Tibial nerve (tissue), 4 donors: ENCODE measurements at regions not wholly inside any gene's neighbourhood (a gene's known extent, or its start where the extent isn't known, plus 50 kb on each side); places are given as distances from the start of the nearest gene placed in this dataset.

ENCODE experiments used
- EP300 ChIP-seq, 2 donors: sonication (generic); formaldehyde crosslinking; IDR thresholded peaks; one replicate each; pipeline ENCODE4 v1.6.1; 2017; ENCODE audit warnings: antibody characterized with exemption in 2 of 2, mild to moderate bottlenecking in 1 of 2
- POLR2A ChIP-seq, 2 donors: fragments of 450-650 bp; IDR thresholded peaks; one replicate each; pipeline ENCODE4 v1.6.1; 2017; ENCODE audit warnings: antibody characterized with exemption in 2 of 2, mild to moderate bottlenecking in 2 of 2, moderate library complexity in 2 of 2
- TF ChIP-seq, protein P1 (sequence below), 5 experiments: fragments of 200-600 bp in 3 of 5; fragments of 450-650 bp in 2 of 5; sonication (generic) in 3 of 5; IDR thresholded peaks; one replicate each; pipeline ENCODE4 v1.5.1; 2016 to 2019; ENCODE audit warnings: antibody characterized with exemption in 5 of 5, mild to moderate bottlenecking in 3 of 5, moderate library complexity in 2 of 5

DNA sequence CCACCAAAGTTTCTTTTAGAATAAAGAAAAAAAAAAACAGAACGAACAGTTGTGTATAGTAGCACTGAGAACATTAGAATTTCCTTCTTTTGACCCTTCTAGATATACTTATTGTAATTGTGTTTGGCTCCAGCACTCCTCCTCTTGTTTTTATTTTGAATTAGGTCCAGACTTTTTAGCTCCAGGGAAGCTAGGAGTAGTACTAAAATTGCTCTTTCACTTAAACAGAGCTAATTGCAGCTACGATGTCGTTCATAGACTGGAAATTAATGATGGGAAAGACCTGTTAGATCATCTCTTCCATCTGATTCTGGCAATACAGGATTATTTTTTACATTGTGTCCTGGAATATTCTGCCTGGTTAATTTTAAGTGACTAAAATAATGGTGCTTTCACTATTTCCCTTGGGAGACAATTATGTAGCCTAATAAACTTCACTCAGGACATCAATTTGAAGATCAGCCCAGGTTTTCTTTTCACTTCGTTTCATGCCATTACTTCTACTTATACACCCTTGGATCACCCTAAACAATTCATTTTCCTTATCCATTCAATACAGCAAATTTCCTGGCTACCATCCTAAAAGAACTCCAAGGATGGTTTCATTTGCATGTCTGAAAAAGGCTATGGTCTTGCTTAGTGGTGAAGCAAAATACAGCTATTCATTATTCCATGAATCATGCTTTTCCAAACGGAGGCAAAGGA is 480.8 kb upstream of the TECRL start:
- TF ChIP-seq, protein P1, sequence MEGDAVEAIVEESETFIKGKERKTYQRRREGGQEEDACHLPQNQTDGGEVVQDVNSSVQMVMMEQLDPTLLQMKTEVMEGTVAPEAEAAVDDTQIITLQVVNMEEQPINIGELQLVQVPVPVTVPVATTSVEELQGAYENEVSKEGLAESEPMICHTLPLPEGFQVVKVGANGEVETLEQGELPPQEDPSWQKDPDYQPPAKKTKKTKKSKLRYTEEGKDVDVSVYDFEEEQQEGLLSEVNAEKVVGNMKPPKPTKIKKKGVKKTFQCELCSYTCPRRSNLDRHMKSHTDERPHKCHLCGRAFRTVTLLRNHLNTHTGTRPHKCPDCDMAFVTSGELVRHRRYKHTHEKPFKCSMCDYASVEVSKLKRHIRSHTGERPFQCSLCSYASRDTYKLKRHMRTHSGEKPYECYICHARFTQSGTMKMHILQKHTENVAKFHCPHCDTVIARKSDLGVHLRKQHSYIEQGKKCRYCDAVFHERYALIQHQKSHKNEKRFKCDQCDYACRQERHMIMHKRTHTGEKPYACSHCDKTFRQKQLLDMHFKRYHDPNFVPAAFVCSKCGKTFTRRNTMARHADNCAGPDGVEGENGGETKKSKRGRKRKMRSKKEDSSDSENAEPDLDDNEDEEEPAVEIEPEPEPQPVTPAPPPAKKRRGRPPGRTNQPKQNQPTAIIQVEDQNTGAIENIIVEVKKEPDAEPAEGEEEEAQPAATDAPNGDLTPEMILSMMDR (IDR thresholded peaks at IDR 0.05) = no peak
- no peak for TF ChIP-seq POLR2A (IDR thresholded peaks at IDR 0.05)
- TF ChIP-seq EP300 (IDR thresholded peaks at IDR 0.05) = no peak
